Thyroid gland (tissue), 4 donors: ENCODE measurements at regions not wholly inside any gene's neighbourhood (a gene's known extent, or its start where the extent isn't known, plus 50 kb on each side); places are given as distances from the start of the nearest gene placed in this dataset.

Experiments used
- DNase-seq, 2 donors: peaks; one replicate each; pipeline ENCODE4 v3.0.0-alpha.2; 2019
- H3K27ac ChIP-seq, 3 donors: fragments of 200-600 bp; sonication (generic); 1 replicate in 2 of 3; 2 replicates in 1 of 3; pipeline ENCODE4 v1.5.1; 2016 to 2019; ENCODE audit warnings: mild to moderate bottlenecking in 1 of 3, moderate library complexity in 1 of 3
- H3K27me3 ChIP-seq: fragments of 200-600 bp; sonication (generic); one replicate; pipeline ENCODE4 v1.5.1; 2019
- H3K36me3 ChIP-seq, 2 donors: fragments of 200-600 bp; sonication (generic); one replicate each; pipeline ENCODE4 v1.5.1; 2016 to 2019
- H3K4me1 ChIP-seq, 2 donors: fragments of 200-600 bp; sonication (generic); one replicate each; pipeline ENCODE4 v1.5.1; 2017 to 2019
- H3K4me3 ChIP-seq, 3 donors: fragments of 200-600 bp; sonication (generic); replicated peaks in 1 of 3; 1 replicate in 2 of 3; 2 replicates in 1 of 3; pipeline ENCODE4 v1.5.1; 2016; ENCODE audit warnings: mild to moderate bottlenecking in 1 of 3
- H3K9me3 ChIP-seq: fragments of 200-600 bp; sonication (generic); one replicate; pipeline ENCODE4 v1.5.1; 2017
- POLR2A ChIP-seq, 2 donors: fragments of 450-650 bp; IDR thresholded peaks; one replicate each; pipeline ENCODE4 v1.6.1; 2017; ENCODE audit warnings: antibody characterized with exemption in 2 of 2, mild to moderate bottlenecking in 2 of 2, moderate library complexity in 1 of 2
- WGBS, 2 donors: methylation state at CpG; one replicate each; pipeline ENCODE4 v1.1.5; 2017; 5-methylcytosine and 5-hydroxymethylcytosine counted together
- intact Hi-C: fragments of 100-400 bp; cut with DNase I; formaldehyde crosslinking; loops from one replicate; pipeline ENCODE4 v1.15.1; 2023
- TF ChIP-seq, protein P1 (sequence below), 6 experiments: fragments of 200-600 bp in 3 of 6; fragments of 450-650 bp in 3 of 6; sonication (generic) in 3 of 6; IDR thresholded peaks; one replicate each; pipeline ENCODE4 v1.5.1; 2016 to 2019; ENCODE audit warnings: antibody characterized with exemption in 6 of 6, mild to moderate bottlenecking in 2 of 6, inconsistent platforms in 1 of 6, moderate library complexity in 1 of 6

DNA sequence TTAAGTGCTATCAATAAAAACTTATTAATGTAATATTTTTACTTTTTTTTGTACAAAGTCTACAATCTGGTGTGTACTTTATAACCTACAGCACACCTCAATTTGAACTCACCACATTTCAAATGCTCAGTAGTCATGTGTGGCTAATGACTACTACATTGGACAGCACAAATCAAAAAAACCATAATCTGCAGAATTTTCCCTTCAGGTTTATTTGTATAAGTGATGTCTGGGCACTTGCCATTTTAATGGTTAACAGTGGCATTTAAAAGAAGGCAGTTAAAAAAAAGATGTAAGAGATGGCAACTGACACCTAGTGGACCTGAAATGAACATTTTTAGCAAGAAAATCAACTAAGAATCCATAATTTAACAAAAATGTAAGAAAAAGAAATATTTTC is 124.6 kb upstream of the NRBF2 start:
- Histone ChIP-seq H3K4me3 (no peak overlapping the region), H3K9me3 (no peaks in the 10 kb centered on the region)
- intact Hi-C loops = no loop called here

DNA sequence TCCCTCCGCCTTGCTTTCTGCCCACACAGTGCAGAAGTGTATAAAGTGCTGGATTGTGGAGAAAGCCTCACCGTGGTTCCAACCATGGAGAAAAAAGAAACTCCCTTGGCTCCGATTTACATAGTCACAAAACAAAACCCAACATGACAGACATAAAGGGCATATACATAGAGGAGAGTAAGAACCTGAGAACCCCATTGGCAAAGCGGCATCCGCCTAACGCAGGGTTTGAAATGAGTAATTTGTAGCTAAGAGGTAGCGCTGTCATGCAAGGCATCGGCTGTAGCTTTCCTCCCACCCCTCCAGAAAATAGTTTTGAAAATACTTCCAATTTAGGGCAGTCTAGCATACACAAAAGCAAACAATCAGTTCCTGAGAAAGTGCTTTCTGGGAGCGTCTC is 126.0 kb upstream of the NRBF2 start:
- DNase-seq = no peak
- H3K9me3 ChIP-seq = no peaks in the 10 kb centered on the region
- no peaks in the 10 kb centered on the region for H3K27me3 ChIP-seq
- H3K27ac ChIP-seq = no peak overlapping the region
- H3K4me3 ChIP-seq = no peak overlapping the region
- WGBS, 2 donors = 83 to 84% methylated on average over 9 of the region's 9 CpGs
- intact Hi-C loops = no loop called here
- TF ChIP-seq, protein P1, sequence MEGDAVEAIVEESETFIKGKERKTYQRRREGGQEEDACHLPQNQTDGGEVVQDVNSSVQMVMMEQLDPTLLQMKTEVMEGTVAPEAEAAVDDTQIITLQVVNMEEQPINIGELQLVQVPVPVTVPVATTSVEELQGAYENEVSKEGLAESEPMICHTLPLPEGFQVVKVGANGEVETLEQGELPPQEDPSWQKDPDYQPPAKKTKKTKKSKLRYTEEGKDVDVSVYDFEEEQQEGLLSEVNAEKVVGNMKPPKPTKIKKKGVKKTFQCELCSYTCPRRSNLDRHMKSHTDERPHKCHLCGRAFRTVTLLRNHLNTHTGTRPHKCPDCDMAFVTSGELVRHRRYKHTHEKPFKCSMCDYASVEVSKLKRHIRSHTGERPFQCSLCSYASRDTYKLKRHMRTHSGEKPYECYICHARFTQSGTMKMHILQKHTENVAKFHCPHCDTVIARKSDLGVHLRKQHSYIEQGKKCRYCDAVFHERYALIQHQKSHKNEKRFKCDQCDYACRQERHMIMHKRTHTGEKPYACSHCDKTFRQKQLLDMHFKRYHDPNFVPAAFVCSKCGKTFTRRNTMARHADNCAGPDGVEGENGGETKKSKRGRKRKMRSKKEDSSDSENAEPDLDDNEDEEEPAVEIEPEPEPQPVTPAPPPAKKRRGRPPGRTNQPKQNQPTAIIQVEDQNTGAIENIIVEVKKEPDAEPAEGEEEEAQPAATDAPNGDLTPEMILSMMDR (IDR thresholded peaks at IDR 0.05) = no peak
- no peak for TF ChIP-seq POLR2A (IDR thresholded peaks at IDR 0.05)
- H3K36me3 ChIP-seq = no peaks in the 10 kb centered on the region
- no peaks in the 10 kb centered on the region for H3K4me1 ChIP-seq

More for the DNA sequence above, 124.6 kb upstream of the NRBF2 start:
- Histone ChIP-seq H3K4me1 (no peaks in the 10 kb centered on the region), H3K36me3 (no peaks in the 10 kb centered on the region), H3K27ac (no peak overlapping the region), H3K27me3 (no peaks in the 10 kb centered on the region)
- TF ChIP-seq, protein P1 (IDR thresholded peaks at IDR 0.05) = no peak
- TF ChIP-seq POLR2A (IDR thresholded peaks at IDR 0.05) = no peak
- DNase-seq = no peak

GRCh38 chr10:63005246-63005645 is 127.9 kb upstream of the NRBF2 start:
- no peaks in the 10 kb centered on the region for H3K4me1 ChIP-seq
- DNase-seq = no peak
- no peak for TF ChIP-seq POLR2A (IDR thresholded peaks at IDR 0.05)
- TF ChIP-seq, protein P1 (IDR thresholded peaks at IDR 0.05) = no peak
- 63 to 75% methylated on average over 3 of the region's 3 CpGs for WGBS, 2 donors
- no peaks in the 10 kb centered on the region for H3K36me3 ChIP-seq
- no peaks in the 10 kb centered on the region for H3K9me3 ChIP-seq
- no peak overlapping the region for H3K27ac ChIP-seq
- H3K27me3 ChIP-seq = no peaks in the 10 kb centered on the region
- H3K4me3 ChIP-seq = no peak overlapping the region
- intact Hi-C loops = no loop called here

DNA sequence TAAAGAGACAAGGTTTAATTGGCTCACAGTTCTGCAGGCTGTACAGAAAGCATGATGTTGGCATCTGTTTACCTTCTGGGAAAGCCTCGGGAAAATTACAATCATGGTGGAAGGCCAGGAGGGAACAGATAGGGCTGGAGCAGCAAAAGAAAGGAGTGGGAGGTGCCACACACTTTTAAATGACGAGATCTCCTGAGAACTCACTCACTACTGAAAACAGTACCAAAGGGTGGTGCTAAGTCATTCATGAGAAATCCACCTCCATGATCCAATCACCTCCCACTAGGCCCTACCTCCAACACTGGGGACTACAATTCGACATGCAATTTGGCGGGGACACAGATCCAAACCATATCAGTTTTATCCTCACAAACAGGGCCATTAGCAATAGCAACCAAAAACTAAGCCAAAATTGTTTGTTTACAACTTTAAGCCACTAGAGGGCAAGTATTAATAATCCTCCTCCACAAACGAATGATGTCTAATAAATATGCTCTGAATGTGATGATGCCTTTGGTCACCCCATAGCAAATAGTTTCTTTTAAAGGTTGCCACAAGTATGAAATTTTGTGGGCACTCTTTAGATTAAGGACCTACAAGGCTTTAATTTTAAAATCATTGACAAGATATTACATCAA is 129.2 kb upstream of the NRBF2 start:
- H3K36me3 ChIP-seq = no peaks in the 10 kb centered on the region
- no peaks in the 10 kb centered on the region for H3K9me3 ChIP-seq
- TF ChIP-seq POLR2A (IDR thresholded peaks at IDR 0.05) = no peak
- TF ChIP-seq, protein P1 (IDR thresholded peaks at IDR 0.05) = peak in 2 of 6 experiments; percentile 13 to 16
- intact Hi-C loops = no loop called here
- DNase-seq = no peak
- no peak overlapping the region for H3K4me3 ChIP-seq
- H3K27me3 ChIP-seq = no peaks in the 10 kb centered on the region
- 65 to 69% methylated on average over 5 of the region's 5 CpGs for WGBS, 2 donors
- H3K27ac ChIP-seq = no peak overlapping the region
- no peaks in the 10 kb centered on the region for H3K4me1 ChIP-seq

- Histone ChIP-seq H3K4me1 (no peaks in the 10 kb centered on the region), H3K9me3 (no peaks in the 10 kb centered on the region), H3K36me3 (no peaks in the 10 kb centered on the region), H3K4me3 (no peak overlapping the region), H3K27ac (no peak overlapping the region), H3K27me3 (no peaks in the 10 kb centered on the region)
- WGBS, 2 donors = 78% methylated on average over 3 of the region's 3 CpGs
- DNase-seq = no peak
- TF ChIP-seq, protein P1 (IDR thresholded peaks at IDR 0.05) = no peak
- no peak for TF ChIP-seq POLR2A (IDR thresholded peaks at IDR 0.05)
- intact Hi-C loops = no loop called here
Measured at GRCh38 chr10:62996925-62997324, 136.2 kb upstream of the NRBF2 start.
